DMS53 treated with DMSO at 0.1 percent for 48 hours (cell line): ENCODE measurements at regions not wholly inside any gene's neighbourhood (a gene's known extent, or its start where the extent isn't known, plus 50 kb on each side); places are given as distances from the start of the nearest gene placed in this dataset.

Experiments
- DNase-seq: peaks from one replicate; lab custom pipeline; 2025; ENCODE audit not compliant: unreplicated experiment; lab: John Stamatoyannopoulos, UW

GRCh38 chr3:159441279-159441678 lies 547.4 kb upstream of the IL12A start:
- DNase-seq = no peak

GRCh38 chr3:159443266-159443665 lies 545.4 kb upstream of the IL12A start:
- DNase-seq = no peak

- DNase-seq = no peak
Measured at GRCh38 chr3:159447841-159448240, 540.8 kb upstream of the IL12A start.

GRCh38 chr3:159448902-159449301 lies 539.7 kb upstream of the IL12A start:
- no peak for DNase-seq

GRCh38 chr3:159451067-159451466 lies 537.6 kb upstream of the IL12A start:
- DNase-seq = peak; percentile 90

- DNase-seq = peak; percentile 35
Measured at GRCh38 chr3:159451482-159451881, 537.2 kb upstream of the IL12A start.

- no peak for DNase-seq
Measured at GRCh38 chr3:159453036-159453435, 535.6 kb upstream of the IL12A start.

- no peak for DNase-seq
Measured at GRCh38 chr3:159453945-159454344, 534.7 kb upstream of the IL12A start.

- no peak for DNase-seq
Measured at GRCh38 chr3:159455741-159456181, 532.9 kb upstream of the IL12A start.

- no peak for DNase-seq
Measured at GRCh38 chr3:159458010-159458409, 530.6 kb upstream of the IL12A start.

GRCh38 chr3:159458982-159459381 lies 529.7 kb upstream of the IL12A start:
- no peak for DNase-seq

- no peak for DNase-seq
Measured at GRCh38 chr3:159472611-159473010, 516.0 kb upstream of the IL12A start.

- no peak for DNase-seq
Measured at GRCh38 chr3:159473206-159473605, 515.4 kb upstream of the IL12A start.

GRCh38 chr3:159480046-159480445 lies 508.6 kb upstream of the IL12A start:
- no peak for DNase-seq

- no peak for DNase-seq
Measured at GRCh38 chr3:159482241-159482993, 506.2 kb upstream of the IL12A start.

GRCh38 chr3:159482994-159483367 lies 505.7 kb upstream of the IL12A start:
- no peak for DNase-seq

GRCh38 chr3:159486580-159486979 lies 502.1 kb upstream of the IL12A start:
- no peak for DNase-seq

GRCh38 chr3:159487304-159487703 lies 501.3 kb upstream of the IL12A start:
- DNase-seq = no peak

- no peak for DNase-seq
Measured at GRCh38 chr3:159488602-159489001, 500.0 kb upstream of the IL12A start.

GRCh38 chr3:159497361-159497760 lies 491.3 kb upstream of the IL12A start:
- DNase-seq = no peak

GRCh38 chr3:159499031-159499793 lies 489.4 kb upstream of the IL12A start:
- no peak for DNase-seq

- DNase-seq = no peak
Measured at GRCh38 chr3:159501029-159501428, 487.6 kb upstream of the IL12A start.
